HepG2 (cell line): ENCODE measurements at regions not wholly inside any gene's neighbourhood (a gene's known extent, or its start where the extent isn't known, plus 50 kb on each side); places are given as distances from the start of the nearest gene placed in this dataset.

ENCODE experiments used
- ATAC-seq: fragments of 200-7000 bp; cut with Tn5 transposase; 3 replicates; pipeline ENCODE4 v1.9.1; 2020; ENCODE audit warnings: mild to moderate bottlenecking, moderate library complexity
- BruUV-seq: library from RNA; stranded (reverse); fragments of 400-500 nt; replicated peaks from 2 replicates; lab custom pipeline; 2021; lab: Mats Ljungman, UMichigan
- CTCF ChIA-PET: fragments of 300-600 bp; formaldehyde crosslinking; extraction: SDS; loops from one replicate; lab custom pipeline; 2021; ENCODE audit warnings: low total read pairs, inconsistent platforms, low intra/inter-chr PET ratio; lab: Yijun Ruan, JAX
- POLR2A ChIA-PET: fragments of 350-600 bp; sonication (Branson Sonifier 250); formaldehyde crosslinking; loops from one replicate; lab custom pipeline; 2020; ENCODE audit warnings: antibody characterized with exemption, inconsistent platforms; lab: Yijun Ruan, JAX
- DNase-seq: peaks from one replicate; pipeline ENCODE4 v3.0.0-alpha.2; 2015; ENCODE audit warnings: low spot score
- FAIRE-seq: peaks from 3 replicates; lab custom pipeline; 2011; peaks lifted over from hg19 to GRCh38; lab: Jason Lieb, UNC
- H2AFZ ChIP-seq: one replicate; pipeline ENCODE4 v1.6.1; 2011; ENCODE audit warnings: low read length, inconsistent platforms
- H3K27ac ChIP-seq: fragments of 300-600 bp; 3 replicates; pipeline ENCODE4 v1.8.0; 2011; ENCODE audit warnings: mixed run types, mild to moderate bottlenecking, mixed read lengths, low read length, inconsistent platforms; ENCODE audit not compliant: insufficient read depth; ENCODE audit errors: extremely low read length
- H3K27me3 ChIP-seq, 2 experiments: fragments of 200-600 bp in 1 of 2; 2 replicates in 1 of 2; 3 replicates in 1 of 2; pipeline versions ENCODE4 v1.6.0 to v1.8.0; 2011; ENCODE audit warnings: low read length in 2 of 2, mild to moderate bottlenecking in 2 of 2, moderate library complexity in 2 of 2, inconsistent platforms in 1 of 2; ENCODE audit not compliant: insufficient read depth in 2 of 2, control insufficient read depth in 1 of 2
- H3K36me3 ChIP-seq, 2 experiments: fragments of 200-600 bp in 1 of 2; replicated peaks in 1 of 2; 2 replicates in 1 of 2; 3 replicates in 1 of 2; pipeline versions ENCODE4 v1.5.1 to v1.8.0; 2011; ENCODE audit warnings: low read length in 2 of 2, inconsistent platforms in 1 of 2; ENCODE audit not compliant: insufficient read depth in 2 of 2, control insufficient read depth in 1 of 2
- H3K4me1 ChIP-seq: 2 replicates; pipeline ENCODE4 v1.5.1; 2012; ENCODE audit warnings: low read length, inconsistent platforms; ENCODE audit not compliant: insufficient read depth
- H3K4me2 ChIP-seq: 2 replicates; pipeline ENCODE4 v1.6.0; 2011; ENCODE audit warnings: low read depth, low read length, inconsistent platforms
- H3K4me3 ChIP-seq, 3 experiments: fragments of 200-600 bp in 1 of 3; sonication (generic), shearing (Covaris generic) in 1 of 3; replicated peaks in 1 of 3; 2 replicates each; pipeline ENCODE4 v1.5.1; 2011 to 2016; ENCODE audit warnings: low read length in 3 of 3, inconsistent platforms in 2 of 3, low read depth in 2 of 3, mild to moderate bottlenecking in 2 of 3, control low read depth in 1 of 3, mixed read lengths in 1 of 3; ENCODE audit not compliant: insufficient read depth in 1 of 3
- H3K79me2 ChIP-seq: one replicate; pipeline ENCODE4 v1.6.1; 2011; ENCODE audit warnings: low read length, inconsistent platforms; ENCODE audit not compliant: insufficient read depth
- H3K9ac ChIP-seq: 2 replicates; pipeline ENCODE4 v1.6.0; 2011; ENCODE audit warnings: mild to moderate bottlenecking, low read depth, low read length, inconsistent platforms; ENCODE audit not compliant: insufficient read depth
- H3K9me3 ChIP-seq: 2 replicates; pipeline ENCODE4 v1.5.1; 2012; ENCODE audit warnings: mild to moderate bottlenecking, low read length
- H4K20me1 ChIP-seq: 2 replicates; pipeline ENCODE4 v1.6.0; 2011; ENCODE audit warnings: inconsistent platforms, mild to moderate bottlenecking, low read length, moderate library complexity; ENCODE audit not compliant: insufficient read depth
- AHR ChIP-seq: IDR thresholded peaks from 2 replicates; pipeline ENCODE4 v1.6.1; 2018; ENCODE audit warnings: missing genetic modification reagents, missing compliant biosample characterization
- ATF7-NPFF ChIP-seq: sonication (generic); formaldehyde crosslinking; IDR thresholded peaks from 2 replicates; pipeline ENCODE4 v1.8.1; 2023; ENCODE audit warnings: mild to moderate bottlenecking, low read depth, missing genetic modification reagents, moderate library complexity
- CBX5 ChIP-seq: sonication (generic); formaldehyde crosslinking; IDR thresholded peaks from 2 replicates; pipeline ENCODE4 v1.4.0; 2020; ENCODE audit warnings: missing genetic modification reagents, borderline replicate concordance
- GTF2F1 ChIP-seq: fragments of 150-350 bp; IDR thresholded peaks from 2 replicates; pipeline ENCODE4 v1.6.1; 2014; ENCODE audit warnings: low read length
- IRF2 ChIP-seq: IDR thresholded peaks from 2 replicates; pipeline ENCODE4 v1.6.1; 2018; ENCODE audit warnings: missing genetic modification reagents, missing compliant biosample characterization
- NFKB2 ChIP-seq: sonication (generic); formaldehyde crosslinking; IDR thresholded peaks from 2 replicates; pipeline ENCODE4 v1.4.0; 2020; ENCODE audit warnings: missing genetic modification reagents, borderline replicate concordance
- RARG ChIP-seq: sonication (generic); formaldehyde crosslinking; IDR thresholded peaks from 2 replicates; pipeline ENCODE4 v1.4.0; 2020; ENCODE audit warnings: low read depth, mild to moderate bottlenecking, missing genetic modification reagents
- SMAD9 ChIP-seq: sonication (generic); formaldehyde crosslinking; IDR thresholded peaks from 2 replicates; pipeline ENCODE4 v1.5.1; 2020; ENCODE audit warnings: mild to moderate bottlenecking, missing genetic modification reagents
- STAT5B ChIP-seq: sonication (generic); formaldehyde crosslinking; IDR thresholded peaks from 2 replicates; pipeline ENCODE4 v1.4.0; 2020; ENCODE audit warnings: missing genetic modification reagents
- ZC3H4 ChIP-seq: sonication (generic); formaldehyde crosslinking; IDR thresholded peaks from 2 replicates; pipeline ENCODE4 v1.4.0; 2020; ENCODE audit warnings: missing genetic modification reagents, borderline replicate concordance
- ZNF501 ChIP-seq: sonication (generic); formaldehyde crosslinking; IDR thresholded peaks from 2 replicates; pipeline ENCODE4 v1.5.1; 2020; ENCODE audit warnings: mild to moderate bottlenecking, moderate library complexity, missing genetic modification reagents
- ZNF629 ChIP-seq: sonication (generic); formaldehyde crosslinking; conservative IDR thresholded peaks from 2 replicates; pipeline ENCODE4 v1.5.0; 2020; ENCODE audit warnings: missing genetic modification reagents
- ZNF709 ChIP-seq: sonication (generic); formaldehyde crosslinking; IDR thresholded peaks from 2 replicates; pipeline ENCODE4 v1.5.0; 2020; ENCODE audit warnings: mild to moderate bottlenecking, missing genetic modification reagents
- ZNF782 ChIP-seq: sonication (generic); formaldehyde crosslinking; IDR thresholded peaks from 2 replicates; pipeline ENCODE4 v1.4.0; 2020; ENCODE audit warnings: missing genetic modification reagents, mild to moderate bottlenecking, borderline replicate concordance
- ZSCAN31 ChIP-seq: sonication (generic); formaldehyde crosslinking; IDR thresholded peaks from 2 replicates; pipeline ENCODE4 v1.5.0; 2020; ENCODE audit warnings: low read depth, mild to moderate bottlenecking, missing genetic modification reagents
- WGBS: methylation state at CpG from one replicate; pipeline ENCODE4 v1.1.6; 2017; ENCODE audit warnings: low lambda C conversion rate; 5-methylcytosine and 5-hydroxymethylcytosine counted together
- in situ Hi-C: cut with HindIII; loops from 2 replicates; pipeline ENCODE4 v1.10.0; 2017; ENCODE audit warnings: low pct_unique_long_range_greater_than_20kb; ENCODE audit not compliant: extremely low pct_ligation_motif_present
- intact Hi-C: fragments of 100-400 bp; cut with micrococcal nuclease; formaldehyde crosslinking; loops from one replicate; pipeline ENCODE4 v1.10.0; 2022; ENCODE audit not compliant: unreplicated experiment
- TF ChIP-seq, protein P1 (sequence below): sonication (generic); formaldehyde crosslinking; IDR thresholded peaks from 2 replicates; pipeline ENCODE4 v1.4.0; 2020; ENCODE audit warnings: missing genetic modification reagents
- TF ChIP-seq, protein P2 (sequence below): sonication (generic); formaldehyde crosslinking; IDR thresholded peaks from 2 replicates; pipeline ENCODE4 v1.4.0; 2020; ENCODE audit warnings: missing genetic modification reagents
- TF ChIP-seq, protein P3 (sequence below): sonication (generic); formaldehyde crosslinking; IDR thresholded peaks from 2 replicates; pipeline ENCODE4 v1.8.1; 2022; ENCODE audit warnings: mild to moderate bottlenecking, missing genetic modification reagents

DNA sequence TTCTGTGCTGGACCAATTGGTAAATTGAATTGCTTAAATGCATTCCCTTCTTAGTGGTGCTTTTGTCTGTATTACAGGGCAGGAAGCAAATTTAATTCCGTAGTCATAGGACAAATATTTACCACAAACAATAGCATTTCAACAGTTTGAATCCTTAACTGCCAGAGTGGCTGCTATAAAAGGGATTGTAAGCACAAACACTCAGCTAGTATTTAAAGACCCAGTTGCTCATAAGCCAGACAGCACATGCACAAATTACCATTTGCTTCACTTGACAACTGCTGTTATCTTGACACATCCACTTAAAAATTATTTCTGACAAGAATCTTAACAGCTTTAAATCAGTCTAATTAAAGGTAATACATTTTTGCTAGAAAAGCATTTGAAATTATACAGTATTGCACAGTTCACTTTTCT lies 490.2 kb upstream of the ADAMTS9 start (continued):
- TF ChIP-seq, protein P1, sequence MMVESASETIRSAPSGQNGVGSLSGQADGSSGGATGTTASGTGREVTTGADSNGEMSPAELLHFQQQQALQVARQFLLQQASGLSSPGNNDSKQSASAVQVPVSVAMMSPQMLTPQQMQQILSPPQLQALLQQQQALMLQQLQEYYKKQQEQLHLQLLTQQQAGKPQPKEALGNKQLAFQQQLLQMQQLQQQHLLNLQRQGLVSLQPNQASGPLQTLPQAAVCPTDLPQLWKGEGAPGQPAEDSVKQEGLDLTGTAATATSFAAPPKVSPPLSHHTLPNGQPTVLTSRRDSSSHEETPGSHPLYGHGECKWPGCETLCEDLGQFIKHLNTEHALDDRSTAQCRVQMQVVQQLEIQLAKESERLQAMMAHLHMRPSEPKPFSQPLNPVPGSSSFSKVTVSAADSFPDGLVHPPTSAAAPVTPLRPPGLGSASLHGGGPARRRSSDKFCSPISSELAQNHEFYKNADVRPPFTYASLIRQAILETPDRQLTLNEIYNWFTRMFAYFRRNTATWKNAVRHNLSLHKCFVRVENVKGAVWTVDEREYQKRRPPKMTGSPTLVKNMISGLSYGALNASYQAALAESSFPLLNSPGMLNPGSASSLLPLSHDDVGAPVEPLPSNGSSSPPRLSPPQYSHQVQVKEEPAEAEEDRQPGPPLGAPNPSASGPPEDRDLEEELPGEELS (CRISPR knock-in tag) = no peak
- TF ChIP-seq ZNF629 (CRISPR knock-in tag) (no peak), ZNF501 (CRISPR knock-in tag) (no peak), ZNF782 (CRISPR knock-in tag) (no peak), SMAD9 (CRISPR knock-in tag) (no peak), ZC3H4 (CRISPR knock-in tag) (no peak), ZNF709 (CRISPR knock-in tag) (no peak)

DNA sequence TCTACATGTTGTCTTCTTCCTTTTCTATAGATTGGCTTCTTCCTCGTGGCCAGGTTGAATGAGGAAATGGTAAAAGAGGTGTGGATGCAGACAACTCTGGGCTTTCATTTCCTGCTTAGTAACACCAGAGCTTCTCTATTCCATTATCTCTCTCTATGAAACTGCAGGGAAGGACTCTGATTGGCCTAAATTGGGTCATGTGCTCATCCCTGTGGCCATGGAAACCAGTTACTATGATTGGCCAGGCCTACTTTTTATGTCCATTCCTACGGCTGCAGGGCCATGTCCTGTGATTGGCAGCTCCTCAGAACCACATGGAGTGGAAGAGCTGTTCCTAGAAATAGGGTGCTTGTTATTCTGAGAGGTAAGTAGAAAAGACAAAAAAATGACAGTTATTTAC lies 486.9 kb upstream of the ADAMTS9 start:
- intact Hi-C loops (no loop called here), in situ Hi-C loops (no loop called here)
- POLR2A ChIA-PET = no interaction called here
- Histone ChIP-seq H3K27ac (no peak overlapping the region), H3K9ac (no peak overlapping the region), H3K4me3 (no peak overlapping the region), H3K27me3 (no peaks in the 10 kb centered on the region), H3K4me1 (peaks cover 9% of the 10 kb centered on the region), H3K9me3 (no peaks in the 10 kb centered on the region), H3K36me3 (no peaks in the 10 kb centered on the region), H4K20me1 (no peaks in the 10 kb centered on the region), H2AFZ (no peak overlapping the region), H3K4me2 (no peak overlapping the region), H3K79me2 (no peaks in the 10 kb centered on the region)
- CTCF ChIA-PET = no interaction called here
- WGBS = 3% methylated on average over 2 of the region's 2 CpGs
- ATAC-seq = no peak
- FAIRE-seq = no peak
- no peak for DNase-seq
- no TSS peak for BruUV-seq
- TF ChIP-seq IRF2 (CRISPR knock-in tag) (no peak), RARG (CRISPR knock-in tag) (no peak), NFKB2 (no peak), ZSCAN31 (CRISPR knock-in tag) (no peak), CBX5 (no peak), GTF2F1 (no peak), AHR (CRISPR knock-in tag) (no peak), STAT5B (CRISPR knock-in tag) (no peak), ATF7-NPFF (CRISPR knock-in tag) (no peak)
- TF ChIP-seq, protein P2, sequence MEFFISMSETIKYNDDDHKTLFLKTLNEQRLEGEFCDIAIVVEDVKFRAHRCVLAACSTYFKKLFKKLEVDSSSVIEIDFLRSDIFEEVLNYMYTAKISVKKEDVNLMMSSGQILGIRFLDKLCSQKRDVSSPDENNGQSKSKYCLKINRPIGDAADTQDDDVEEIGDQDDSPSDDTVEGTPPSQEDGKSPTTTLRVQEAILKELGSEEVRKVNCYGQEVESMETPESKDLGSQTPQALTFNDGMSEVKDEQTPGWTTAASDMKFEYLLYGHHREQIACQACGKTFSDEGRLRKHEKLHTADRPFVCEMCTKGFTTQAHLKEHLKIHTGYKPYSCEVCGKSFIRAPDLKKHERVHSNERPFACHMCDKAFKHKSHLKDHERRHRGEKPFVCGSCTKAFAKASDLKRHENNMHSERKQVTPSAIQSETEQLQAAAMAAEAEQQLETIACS (CRISPR knock-in tag) = no peak
- TF ChIP-seq, protein P3, sequence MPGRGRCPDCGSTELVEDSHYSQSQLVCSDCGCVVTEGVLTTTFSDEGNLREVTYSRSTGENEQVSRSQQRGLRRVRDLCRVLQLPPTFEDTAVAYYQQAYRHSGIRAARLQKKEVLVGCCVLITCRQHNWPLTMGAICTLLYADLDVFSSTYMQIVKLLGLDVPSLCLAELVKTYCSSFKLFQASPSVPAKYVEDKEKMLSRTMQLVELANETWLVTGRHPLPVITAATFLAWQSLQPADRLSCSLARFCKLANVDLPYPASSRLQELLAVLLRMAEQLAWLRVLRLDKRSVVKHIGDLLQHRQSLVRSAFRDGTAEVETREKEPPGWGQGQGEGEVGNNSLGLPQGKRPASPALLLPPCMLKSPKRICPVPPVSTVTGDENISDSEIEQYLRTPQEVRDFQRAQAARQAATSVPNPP (CRISPR knock-in tag) = no peak
